Epithelial cell of prostate (primary cell): ENCODE measurements at regions not wholly inside any gene's neighbourhood (a gene's known extent, or its start where the extent isn't known, plus 50 kb on each side); places are given as distances from the start of the nearest gene placed in this dataset.
A peak's percentile ranks its signal among the peaks of the same experiment; 100 is the strongest.
"Not testable (repeated sequence)": the region's sequence is repeated elsewhere in the genome, so short reads cannot be mapped to it uniquely, and the experiment has no call there.

ENCODE experiments used
- DNase-seq: peaks from one replicate; pipeline ENCODE4 v3.0.0-alpha.2; 2011; ENCODE audit warnings: low read depth, low spot score
- H3K27ac ChIP-seq: fragments of 450-650 bp; 2 replicates; pipeline ENCODE4 v1.5.1; 2017; ENCODE audit warnings: mild to moderate bottlenecking

GRCh38 chr5:91245074-91245452, 138.1 kb downstream of the ARRDC3 start:
- no peak overlapping the region for H3K27ac ChIP-seq
- DNase-seq: no peak

GRCh38 chr5:91244380-91245073, 138.6 kb downstream of the ARRDC3 start:
- DNase-seq: no peak
- no peak overlapping the region for H3K27ac ChIP-seq

GRCh38 chr5:91243852-91244251, 139.3 kb downstream of the ARRDC3 start:
- no peak overlapping the region for H3K27ac ChIP-seq
- no peak for DNase-seq

- DNase-seq: no peak
- H3K27ac ChIP-seq: no peak overlapping the region
Observed at GRCh38 chr5:91243286-91243685, 139.8 kb downstream of the ARRDC3 start.

- H3K27ac ChIP-seq, DNase-seq: not testable (repeated sequence)
Observed at GRCh38 chr5:91241460-91241859, 141.7 kb downstream of the ARRDC3 start.

GRCh38 chr5:91240175-91240574, 142.9 kb downstream of the ARRDC3 start:
- DNase-seq: no peak
- no peak overlapping the region for H3K27ac ChIP-seq

GRCh38 chr5:91235271-91235694, 147.8 kb downstream of the ARRDC3 start:
- no peak overlapping the region for H3K27ac ChIP-seq
- no peak for DNase-seq

GRCh38 chr5:91232523-91232922, 150.6 kb downstream of the ARRDC3 start:
- DNase-seq: no peak
- no peak overlapping the region for H3K27ac ChIP-seq

- H3K27ac ChIP-seq: peak overlapping the region; percentile 64
- no peak for DNase-seq
Observed at GRCh38 chr5:91229031-91229727, 153.9 kb downstream of the ARRDC3 start.

GRCh38 chr5:91228188-91228587, 154.9 kb downstream of the ARRDC3 start:
- H3K27ac ChIP-seq: peak overlapping the region; percentile 64
- no peak for DNase-seq

- no peak for DNase-seq
- H3K27ac ChIP-seq: no peak overlapping the region
Observed at GRCh38 chr5:91225848-91226686, 157.1 kb downstream of the ARRDC3 start.

- H3K27ac ChIP-seq: no peak overlapping the region
- DNase-seq: no peak
Observed at GRCh38 chr5:91224969-91225368, 158.1 kb downstream of the ARRDC3 start.

- no peak overlapping the region for H3K27ac ChIP-seq
- DNase-seq: no peak
Observed at GRCh38 chr5:91224456-91224855, 158.7 kb downstream of the ARRDC3 start.

GRCh38 chr5:91223886-91224285, 159.2 kb downstream of the ARRDC3 start:
- DNase-seq: no peak
- no peak overlapping the region for H3K27ac ChIP-seq

GRCh38 chr5:91222482-91222881, 160.6 kb downstream of the ARRDC3 start:
- H3K27ac ChIP-seq: no peak overlapping the region
- DNase-seq: no peak

- H3K27ac ChIP-seq: no peak overlapping the region
- DNase-seq: no peak
Observed at GRCh38 chr5:91221917-91222316, 161.2 kb downstream of the ARRDC3 start.

GRCh38 chr5:91219803-91220371, 163.2 kb downstream of the ARRDC3 start:
- DNase-seq: no peak

GRCh38 chr5:91219091-91219802, 163.9 kb downstream of the ARRDC3 start:
- H3K27ac ChIP-seq: peak overlapping the region; percentile 55
- DNase-seq: peak; percentile 91

More at GRCh38 chr5:91219803-91220371, 163.2 kb downstream of the ARRDC3 start:
- H3K27ac ChIP-seq: peak overlapping the region; percentile 55

- DNase-seq: no peak
- no peak overlapping the region for H3K27ac ChIP-seq
Observed at GRCh38 chr5:91217859-91218258, 165.3 kb downstream of the ARRDC3 start.

- DNase-seq: no peak
- no peak overlapping the region for H3K27ac ChIP-seq
Observed at GRCh38 chr5:91214571-91214970, 168.5 kb downstream of the ARRDC3 start.
